Loucy (cell line): ENCODE measurements at regions not wholly inside any gene's neighbourhood (a gene's known extent, or its start where the extent isn't known, plus 50 kb on each side); places are given as distances from the start of the nearest gene placed in this dataset.

Experiments used
- EZH2phosphoT487 ChIP-seq: fragments of 200-600 bp; IDR thresholded peaks from 2 replicates; pipeline ENCODE4 v1.6.1; 2018; ENCODE audit warnings: antibody characterized with exemption, mild to moderate bottlenecking, moderate library complexity, borderline replicate concordance
- TF ChIP-seq, protein P1 (sequence below): fragments of 200-600 bp; sonication (generic); conservative IDR thresholded peaks from 2 replicates; pipeline ENCODE4 v1.5.1; 2014; ENCODE audit warnings: mild to moderate bottlenecking, antibody characterized with exemption, low read length

GRCh38 chr5:167580608-167581007, 710.8 kb upstream of the WWC1 start:
- TF ChIP-seq, protein P1, sequence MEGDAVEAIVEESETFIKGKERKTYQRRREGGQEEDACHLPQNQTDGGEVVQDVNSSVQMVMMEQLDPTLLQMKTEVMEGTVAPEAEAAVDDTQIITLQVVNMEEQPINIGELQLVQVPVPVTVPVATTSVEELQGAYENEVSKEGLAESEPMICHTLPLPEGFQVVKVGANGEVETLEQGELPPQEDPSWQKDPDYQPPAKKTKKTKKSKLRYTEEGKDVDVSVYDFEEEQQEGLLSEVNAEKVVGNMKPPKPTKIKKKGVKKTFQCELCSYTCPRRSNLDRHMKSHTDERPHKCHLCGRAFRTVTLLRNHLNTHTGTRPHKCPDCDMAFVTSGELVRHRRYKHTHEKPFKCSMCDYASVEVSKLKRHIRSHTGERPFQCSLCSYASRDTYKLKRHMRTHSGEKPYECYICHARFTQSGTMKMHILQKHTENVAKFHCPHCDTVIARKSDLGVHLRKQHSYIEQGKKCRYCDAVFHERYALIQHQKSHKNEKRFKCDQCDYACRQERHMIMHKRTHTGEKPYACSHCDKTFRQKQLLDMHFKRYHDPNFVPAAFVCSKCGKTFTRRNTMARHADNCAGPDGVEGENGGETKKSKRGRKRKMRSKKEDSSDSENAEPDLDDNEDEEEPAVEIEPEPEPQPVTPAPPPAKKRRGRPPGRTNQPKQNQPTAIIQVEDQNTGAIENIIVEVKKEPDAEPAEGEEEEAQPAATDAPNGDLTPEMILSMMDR = no peak
- no peak for TF ChIP-seq EZH2phosphoT487
